ENCODE measurements at regions not wholly inside any gene's neighbourhood (a gene's known extent, or its start where the extent isn't known, plus 50 kb on each side); places are given as distances from the start of the nearest gene placed in this dataset.

DNA sequence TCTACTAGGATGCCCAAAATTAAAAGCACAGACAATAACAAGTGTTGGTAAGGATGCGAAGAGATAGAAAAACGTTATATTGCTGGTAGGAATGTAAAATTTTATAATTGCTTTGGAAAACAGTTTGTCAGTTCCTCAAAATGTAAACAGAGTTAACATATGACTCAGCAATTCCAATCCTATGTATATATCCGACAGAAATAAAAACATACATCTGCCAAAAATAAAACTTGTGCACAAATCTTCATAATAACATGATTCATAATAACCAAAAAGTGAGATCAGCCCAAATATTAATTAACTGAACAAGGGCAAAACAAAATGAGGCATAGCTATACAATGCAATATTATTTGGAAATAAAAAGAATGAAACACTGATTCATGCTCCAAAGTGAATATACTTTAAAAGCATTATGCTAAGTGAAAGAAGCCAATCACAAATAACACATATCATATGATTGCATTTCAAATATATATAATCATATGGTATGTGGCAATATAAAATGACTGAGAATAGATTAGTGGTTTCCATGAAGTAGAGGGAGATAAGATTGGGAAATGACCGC, 609.3 kb downstream of the IGSF11 start:
- Histone ChIP-seq H3K9me3 (no peaks in the 10 kb centered on the region), H3K4me3 (no peak overlapping the region), H3K27ac (no peak overlapping the region), H3K36me3 (no peaks in the 10 kb centered on the region), H3K4me1 (no peaks in the 10 kb centered on the region), H3K27me3 (no peaks in the 10 kb centered on the region)
- ATAC-seq, result no peak
- TF ChIP-seq POLR2A (IDR thresholded peaks at IDR 0.05) (no peak), CTCF (IDR thresholded peaks at IDR 0.05) (no peak), POLR2AphosphoS5 (IDR thresholded peaks at IDR 0.05) (no peak), EP300 (IDR thresholded peaks at IDR 0.05) (no peak)
- 65 to 74% methylated on average over 3 to 4 of the region's 4 CpGs for WGBS, 2 donors (ENCODE audit: low coverage in 1 of 2)

DNA sequence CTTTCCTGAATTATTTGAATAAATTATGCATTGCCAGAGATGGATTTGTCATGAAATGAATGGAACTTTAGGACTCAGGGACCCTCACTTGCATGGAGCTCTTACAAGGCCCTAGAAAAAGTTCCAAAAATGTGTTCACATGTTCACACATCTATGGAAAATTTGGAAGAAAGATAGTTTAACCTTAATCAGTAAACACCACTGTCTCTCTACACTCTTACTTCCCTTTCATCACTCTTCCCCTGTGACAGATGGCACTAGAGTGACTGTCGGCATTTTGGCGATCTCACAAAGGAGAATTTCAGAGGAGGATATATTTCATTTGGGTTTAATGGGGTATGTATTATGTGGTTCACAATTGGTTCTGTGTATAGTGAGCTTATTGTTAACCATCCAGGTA, 600.8 kb downstream of the IGSF11 start:
- 55 to 65% methylated on average over 2 of the region's 2 CpGs for WGBS, 2 donors (ENCODE audit: low coverage in 1 of 2)
- H3K4me3 ChIP-seq, result no peak overlapping the region
- ATAC-seq, result no peak
- no peaks in the 10 kb centered on the region for H3K36me3 ChIP-seq
- no peaks in the 10 kb centered on the region for H3K9me3 ChIP-seq
- TF ChIP-seq POLR2A (IDR thresholded peaks at IDR 0.05), result no peak
- no peak for TF ChIP-seq POLR2AphosphoS5 (IDR thresholded peaks at IDR 0.05)
- no peak for TF ChIP-seq CTCF (IDR thresholded peaks at IDR 0.05)
- TF ChIP-seq EP300 (IDR thresholded peaks at IDR 0.05), result no peak
- no peaks in the 10 kb centered on the region for H3K4me1 ChIP-seq
- no peaks in the 10 kb centered on the region for H3K27me3 ChIP-seq
- no peak overlapping the region for H3K27ac ChIP-seq

GRCh38 chr3:118435851-118436350, 598.7 kb downstream of the IGSF11 start:
- no peaks in the 10 kb centered on the region for H3K36me3 ChIP-seq
- WGBS, 2 donors (ENCODE audit: low coverage in 1 of 2), result 78 to 79% methylated on average over 1 of the region's 1 CpG
- no peaks in the 10 kb centered on the region for H3K9me3 ChIP-seq
- H3K27ac ChIP-seq, result no peak overlapping the region
- no peak overlapping the region for H3K4me3 ChIP-seq
- H3K27me3 ChIP-seq, result no peaks in the 10 kb centered on the region
- H3K4me1 ChIP-seq, result no peaks in the 10 kb centered on the region
- ATAC-seq, result no peak
- no peak for TF ChIP-seq CTCF (IDR thresholded peaks at IDR 0.05)
- TF ChIP-seq POLR2A (IDR thresholded peaks at IDR 0.05), result no peak
- no peak for TF ChIP-seq EP300 (IDR thresholded peaks at IDR 0.05)
- no peak for TF ChIP-seq POLR2AphosphoS5 (IDR thresholded peaks at IDR 0.05)

GRCh38 chr3:118436697-118437262, 597.9 kb downstream of the IGSF11 start:
- Histone ChIP-seq H3K27me3 (no peaks in the 10 kb centered on the region), H3K4me3 (no peak overlapping the region), H3K9me3 (no peaks in the 10 kb centered on the region), H3K4me1 (no peaks in the 10 kb centered on the region), H3K36me3 (no peaks in the 10 kb centered on the region), H3K27ac (no peak overlapping the region)
- 10% methylated on average over 1 of the region's 1 CpG; no CpG with 5 or more reads in 1 of the 2 donors for WGBS, 2 donors (ENCODE audit: low coverage in 1 of 2)
- ATAC-seq, result no peak
- TF ChIP-seq CTCF (IDR thresholded peaks at IDR 0.05) (no peak), EP300 (IDR thresholded peaks at IDR 0.05) (no peak), POLR2A (IDR thresholded peaks at IDR 0.05) (no peak), POLR2AphosphoS5 (IDR thresholded peaks at IDR 0.05) (no peak)

GRCh38 chr3:118445036-118445435, 589.6 kb downstream of the IGSF11 start:
- H3K27ac ChIP-seq, result no peak overlapping the region
- no peak for ATAC-seq
- no CpG with 5 or more reads among the region's 6 CpGs for WGBS, 2 donors (ENCODE audit: low coverage in 1 of 2)

More at GRCh38 chr3:118445036-118445435, 589.6 kb downstream of the IGSF11 start:
- no peaks in the 10 kb centered on the region for H3K36me3 ChIP-seq
- H3K9me3 ChIP-seq, result peaks cover 0 to 5% (median 0%) of the 10 kb centered on the region in 3 donors
- H3K4me3 ChIP-seq, result no peak overlapping the region
- no peaks in the 10 kb centered on the region for H3K27me3 ChIP-seq
- no peaks in the 10 kb centered on the region for H3K4me1 ChIP-seq
- TF ChIP-seq CTCF (IDR thresholded peaks at IDR 0.05) (no peak), EP300 (IDR thresholded peaks at IDR 0.05) (no peak), POLR2AphosphoS5 (IDR thresholded peaks at IDR 0.05) (no peak), POLR2A (IDR thresholded peaks at IDR 0.05) (no peak)
